Nephron (organoid): ENCODE measurements at regions not wholly inside any gene's neighbourhood (a gene's known extent, or its start where the extent isn't known, plus 50 kb on each side); places are given as distances from the start of the nearest gene placed in this dataset.

ENCODE experiments used
- H3K27ac Mint-ChIP-seq, 3 experiments: 2 replicates each; pipeline ENCODE4 v1.8.0; 2020; ENCODE audit warnings: mixed read lengths in 3 of 3, mild to moderate bottlenecking in 2 of 3, moderate library complexity in 1 of 3
- H3K27me3 Mint-ChIP-seq: 2 replicates; pipeline ENCODE4 v1.8.0; 2021; ENCODE audit warnings: low read depth, mild to moderate bottlenecking, moderate library complexity, mixed read lengths
- H3K36me3 Mint-ChIP-seq: 2 replicates; pipeline ENCODE4 v1.8.0; 2020; ENCODE audit warnings: low read depth, mixed read lengths
- H3K4me1 Mint-ChIP-seq: 2 replicates; pipeline ENCODE4 v1.8.0; 2020; ENCODE audit warnings: mixed read lengths
- H3K4me3 Mint-ChIP-seq, 3 experiments: 2 replicates each; pipeline ENCODE4 v1.8.0; 2020; ENCODE audit warnings: mild to moderate bottlenecking in 3 of 3, mixed read lengths in 3 of 3, moderate library complexity in 2 of 3
- H3K9me3 Mint-ChIP-seq: 2 replicates; pipeline ENCODE4 v1.8.0; 2020; ENCODE audit warnings: mixed read lengths
- CTCF ChIP-seq, 3 experiments: fragments of 200-600 bp; sonication (generic); IDR thresholded peaks; one replicate each; pipeline ENCODE4 v1.5.0; 2021; ENCODE audit warnings: antibody characterized with exemption in 3 of 3; ENCODE audit not compliant: unreplicated experiment in 3 of 3

- no peaks in the 10 kb centered on the region for H3K9me3 Mint-ChIP-seq
- no peaks in the 10 kb centered on the region for H3K36me3 Mint-ChIP-seq
- peak overlapping the region; percentile 88 to 90 (median 90) for H3K27ac Mint-ChIP-seq
- H3K4me1 Mint-ChIP-seq: peaks cover 75% of the 10 kb centered on the region
- no peaks in the 10 kb centered on the region for H3K27me3 Mint-ChIP-seq
- no peak overlapping the region for H3K4me3 Mint-ChIP-seq
- no peak for TF ChIP-seq CTCF (IDR thresholded peaks at IDR 0.05; ENCODE audit: unreplicated experiment in 3 of 3)
Observed at GRCh38 chr1:58896246-58897183, 112.7 kb upstream of the JUN start.

GRCh38 chr1:58898739-58899586 is 115.1 kb upstream of the JUN start:
- Mint-ChIP-seq H3K27ac (peak overlapping the region; percentile 26 to 87 (median 83)), H3K4me1 (peaks cover 68% of the 10 kb centered on the region), H3K4me3 (peak overlapping the region in 1 of 3 experiments; percentile 28), H3K9me3 (no peaks in the 10 kb centered on the region), H3K27me3 (no peaks in the 10 kb centered on the region), H3K36me3 (no peaks in the 10 kb centered on the region)
- no peak for TF ChIP-seq CTCF (IDR thresholded peaks at IDR 0.05; ENCODE audit: unreplicated experiment in 3 of 3)

GRCh38 chr1:58899587-58900271 is 115.9 kb upstream of the JUN start:
- Mint-ChIP-seq H3K36me3 (no peaks in the 10 kb centered on the region), H3K9me3 (no peaks in the 10 kb centered on the region), H3K4me1 (peaks cover 72% of the 10 kb centered on the region), H3K27ac (peak overlapping the region; percentile 26 to 87 (median 83)), H3K27me3 (no peaks in the 10 kb centered on the region), H3K4me3 (no peak overlapping the region)
- no peak for TF ChIP-seq CTCF (IDR thresholded peaks at IDR 0.05; ENCODE audit: unreplicated experiment in 3 of 3)

GRCh38 chr1:58900396-58900795 is 116.5 kb upstream of the JUN start:
- no peaks in the 10 kb centered on the region for H3K36me3 Mint-ChIP-seq
- no peaks in the 10 kb centered on the region for H3K9me3 Mint-ChIP-seq
- peaks cover 74% of the 10 kb centered on the region for H3K4me1 Mint-ChIP-seq
- no peak overlapping the region for H3K4me3 Mint-ChIP-seq
- no peak for TF ChIP-seq CTCF (IDR thresholded peaks at IDR 0.05; ENCODE audit: unreplicated experiment in 3 of 3)
- H3K27ac Mint-ChIP-seq: peak overlapping the region in 2 of 3 experiments; percentile 26 to 87
- H3K27me3 Mint-ChIP-seq: no peaks in the 10 kb centered on the region

GRCh38 chr1:58901008-58901407 is 117.2 kb upstream of the JUN start:
- Mint-ChIP-seq H3K27me3 (no peaks in the 10 kb centered on the region), H3K4me1 (peaks cover 74% of the 10 kb centered on the region), H3K36me3 (no peaks in the 10 kb centered on the region), H3K27ac (peak overlapping the region in 2 of 3 experiments; percentile 26 to 87), H3K4me3 (peak overlapping the region in 1 of 3 experiments; percentile 14), H3K9me3 (no peaks in the 10 kb centered on the region)
- no peak for TF ChIP-seq CTCF (IDR thresholded peaks at IDR 0.05; ENCODE audit: unreplicated experiment in 3 of 3)
